ENCODE measurements at regions not wholly inside any gene's neighbourhood (a gene's known extent, or its start where the extent isn't known, plus 50 kb on each side); places are given as distances from the start of the nearest gene placed in this dataset.

DNA sequence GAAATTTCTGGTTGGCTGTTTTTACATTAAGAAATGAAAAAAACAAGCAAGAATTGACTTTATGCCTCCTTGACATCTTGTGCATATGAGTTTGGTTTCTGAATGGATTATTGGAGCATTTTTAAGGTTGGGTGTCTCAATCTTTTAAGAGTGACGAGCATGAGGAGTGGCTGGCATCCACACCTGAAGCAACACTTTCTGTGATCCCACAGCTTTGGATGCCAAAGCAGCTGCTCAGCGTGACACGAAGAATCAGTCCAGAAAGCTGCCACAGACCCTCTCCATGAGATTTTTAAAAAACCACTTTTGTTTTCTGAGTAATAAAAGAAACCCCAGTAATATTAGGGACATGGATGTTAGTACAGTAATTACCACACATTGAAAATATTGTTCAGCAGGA, 154.5 kb downstream of the KLF13 start:
- FAIRE-seq, result no peak
- DNase-seq (ENCODE audit: insufficient read length, low spot score), result no peak
- TF ChIP-seq, protein P1, sequence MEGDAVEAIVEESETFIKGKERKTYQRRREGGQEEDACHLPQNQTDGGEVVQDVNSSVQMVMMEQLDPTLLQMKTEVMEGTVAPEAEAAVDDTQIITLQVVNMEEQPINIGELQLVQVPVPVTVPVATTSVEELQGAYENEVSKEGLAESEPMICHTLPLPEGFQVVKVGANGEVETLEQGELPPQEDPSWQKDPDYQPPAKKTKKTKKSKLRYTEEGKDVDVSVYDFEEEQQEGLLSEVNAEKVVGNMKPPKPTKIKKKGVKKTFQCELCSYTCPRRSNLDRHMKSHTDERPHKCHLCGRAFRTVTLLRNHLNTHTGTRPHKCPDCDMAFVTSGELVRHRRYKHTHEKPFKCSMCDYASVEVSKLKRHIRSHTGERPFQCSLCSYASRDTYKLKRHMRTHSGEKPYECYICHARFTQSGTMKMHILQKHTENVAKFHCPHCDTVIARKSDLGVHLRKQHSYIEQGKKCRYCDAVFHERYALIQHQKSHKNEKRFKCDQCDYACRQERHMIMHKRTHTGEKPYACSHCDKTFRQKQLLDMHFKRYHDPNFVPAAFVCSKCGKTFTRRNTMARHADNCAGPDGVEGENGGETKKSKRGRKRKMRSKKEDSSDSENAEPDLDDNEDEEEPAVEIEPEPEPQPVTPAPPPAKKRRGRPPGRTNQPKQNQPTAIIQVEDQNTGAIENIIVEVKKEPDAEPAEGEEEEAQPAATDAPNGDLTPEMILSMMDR (IDR thresholded peaks at IDR 0.05; ENCODE audit: insufficient read depth, missing control alignments), result no peak

DNA sequence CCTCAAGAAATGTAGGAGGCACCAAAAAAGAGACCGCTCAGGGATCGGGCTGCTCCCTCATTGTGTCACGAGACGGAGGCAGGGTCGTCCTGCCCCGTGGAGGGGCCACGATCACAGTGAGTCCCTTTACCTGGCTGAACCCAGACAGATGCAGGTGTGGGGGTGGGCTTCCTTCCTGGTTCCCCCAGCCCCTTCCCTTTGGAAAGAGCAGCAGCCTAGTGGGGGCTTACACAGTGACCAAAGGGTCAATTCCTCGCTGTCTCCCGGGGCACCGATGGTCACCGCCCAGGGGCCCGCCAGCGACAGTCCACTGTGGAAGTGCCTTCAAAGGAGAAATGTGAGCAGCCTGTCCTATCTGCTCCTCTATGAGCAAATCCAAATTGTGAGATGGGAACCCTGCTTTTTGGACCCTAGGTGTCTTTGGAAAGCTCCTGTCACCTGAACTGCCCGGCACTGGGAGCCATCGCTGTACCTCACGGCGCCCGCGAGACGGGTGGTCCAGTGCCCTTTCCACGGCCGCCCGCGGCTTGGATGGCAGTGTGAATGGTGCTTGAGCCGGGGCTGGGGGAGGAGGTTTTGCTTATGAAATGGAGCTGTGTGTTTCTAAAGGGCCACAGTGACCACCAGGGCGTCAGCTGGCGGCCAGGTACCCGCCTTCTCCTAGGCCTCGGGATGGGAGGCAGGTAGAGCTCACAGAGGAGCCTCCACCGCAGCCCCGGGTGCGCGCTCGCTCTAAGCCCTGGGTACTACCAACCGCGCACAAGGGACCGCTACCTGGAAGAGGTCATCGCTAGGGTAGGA, 155.7 kb downstream of the KLF13 start:
- no peak for FAIRE-seq

DNA sequence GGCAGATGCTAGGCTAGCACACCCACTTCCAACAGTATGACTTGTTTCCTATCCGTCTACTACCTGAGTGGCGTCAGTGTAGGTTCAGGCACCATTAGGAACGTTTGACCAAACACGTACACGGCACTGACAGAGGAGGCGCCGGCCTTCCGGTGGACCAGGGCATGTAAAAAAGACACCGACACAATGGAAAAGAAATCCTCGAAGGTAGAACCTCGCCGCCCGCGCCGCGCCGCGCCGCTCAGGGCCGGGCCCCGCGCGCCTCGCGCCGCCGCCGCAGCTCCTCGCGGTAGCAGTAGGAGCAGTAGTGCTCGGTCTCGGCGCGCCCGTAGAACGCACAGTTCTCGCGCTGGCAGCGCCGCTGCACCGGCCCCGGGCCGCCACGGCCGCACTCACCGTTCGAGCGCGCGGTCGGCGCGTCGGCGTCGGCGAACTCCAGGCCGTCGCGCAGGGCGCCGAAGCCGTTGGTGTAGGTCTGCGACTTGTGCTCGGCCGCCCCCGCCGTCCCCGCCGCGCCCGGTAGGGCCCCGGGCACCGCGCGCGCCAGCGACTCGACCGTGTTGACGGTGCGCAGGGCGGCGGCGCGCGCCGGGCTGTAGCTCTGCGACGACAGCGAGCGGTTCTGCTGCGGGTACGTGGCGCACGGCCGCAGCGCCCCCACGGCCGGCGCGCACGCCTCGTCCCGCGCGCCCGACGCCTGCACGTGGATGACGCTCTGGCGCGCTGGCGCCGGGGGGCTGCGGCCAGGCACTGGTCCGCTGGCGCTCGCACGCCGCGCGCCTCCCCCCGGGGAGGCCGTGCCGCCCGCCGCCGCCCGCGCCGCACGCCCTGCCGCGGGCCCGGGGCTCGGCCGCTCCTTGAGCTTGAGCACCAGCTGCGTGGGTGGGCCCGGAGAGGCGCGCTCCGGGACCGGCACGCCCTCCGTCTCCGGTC, 156.7 kb downstream of the KLF13 start:
- DNase-seq (ENCODE audit: insufficient read length, low spot score), result no peak
- TF ChIP-seq, protein P1 (IDR thresholded peaks at IDR 0.05; ENCODE audit: insufficient read depth, missing control alignments), result no peak
- no peak for FAIRE-seq

More for the DNA sequence above, 155.7 kb downstream of the KLF13 start:
- no peak for DNase-seq (ENCODE audit: insufficient read length, low spot score)
- TF ChIP-seq, protein P1 (IDR thresholded peaks at IDR 0.05; ENCODE audit: insufficient read depth, missing control alignments), result no peak

DNA sequence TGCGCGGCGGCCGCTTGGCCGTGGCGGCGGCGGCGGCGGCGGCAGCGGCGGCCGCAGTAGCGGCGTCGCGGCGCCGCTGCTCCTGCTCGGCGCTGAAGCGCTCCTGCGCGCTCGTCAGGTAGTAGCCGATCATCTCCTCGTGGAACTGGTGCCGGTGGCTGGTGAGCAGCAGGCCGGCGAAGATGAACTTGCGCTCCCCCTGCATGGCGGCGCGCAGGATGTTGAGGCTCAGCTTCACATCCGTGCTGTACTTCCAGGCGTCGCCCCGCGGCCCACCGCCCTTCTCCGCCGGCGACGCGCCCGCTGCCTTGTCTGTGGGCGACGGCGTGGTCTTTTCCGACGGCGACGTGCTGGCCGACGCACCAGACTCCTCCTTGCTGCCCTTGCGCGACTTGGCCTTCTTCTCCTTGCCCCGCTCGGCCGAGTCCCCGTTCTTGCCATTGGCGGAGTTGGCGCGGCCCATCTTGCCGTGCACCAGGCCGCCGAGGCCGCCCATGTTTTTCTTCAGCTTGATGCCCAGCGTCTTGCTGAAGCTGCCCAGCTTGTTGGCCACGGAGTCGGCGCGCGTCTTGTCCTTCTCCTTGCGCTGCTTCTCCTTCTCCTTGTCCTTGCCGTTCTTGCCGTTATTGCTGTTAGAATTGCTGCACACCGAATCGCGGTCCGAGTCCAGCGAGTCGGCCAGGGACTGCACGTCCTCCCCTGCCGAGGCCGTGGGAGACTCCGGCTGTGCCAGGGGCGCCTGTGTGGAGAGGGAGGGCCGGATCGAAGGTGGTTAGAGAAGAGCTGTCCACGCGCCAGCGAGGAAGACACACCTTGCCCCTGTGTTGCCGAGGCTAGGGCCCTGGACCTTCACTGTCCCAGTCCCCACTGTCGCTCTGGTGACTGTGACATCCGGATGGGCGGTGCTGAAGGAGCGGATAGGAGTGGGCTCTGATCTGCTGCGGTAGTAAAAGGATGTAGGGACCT, 157.6 kb downstream of the KLF13 start:
- no peak for FAIRE-seq
- TF ChIP-seq, protein P1 (IDR thresholded peaks at IDR 0.05; ENCODE audit: insufficient read depth, missing control alignments), result no peak
- no peak for DNase-seq (ENCODE audit: insufficient read length, low spot score)

DNA sequence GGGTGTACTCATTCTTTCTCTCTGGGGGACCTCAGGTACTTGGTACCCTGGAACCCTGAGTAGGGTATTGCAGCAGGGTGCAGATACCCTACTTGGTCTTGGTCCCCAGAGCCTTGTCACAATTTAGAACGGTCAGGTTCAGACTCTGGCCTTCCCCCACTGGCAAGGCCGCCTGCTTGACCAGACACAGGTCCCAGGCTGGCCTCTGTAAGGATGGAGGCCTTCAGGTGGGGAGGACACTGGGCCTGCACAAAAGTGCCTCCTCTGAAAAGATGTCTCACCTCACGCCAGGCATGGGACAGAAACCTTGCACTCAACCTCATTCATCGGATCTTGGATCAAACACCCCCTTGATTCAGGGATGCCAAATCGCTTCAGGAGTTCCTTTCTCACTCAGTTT, 158.4 kb downstream of the KLF13 start:
- DNase-seq (ENCODE audit: insufficient read length, low spot score) (no peak), FAIRE-seq (no peak)
- TF ChIP-seq, protein P1 (IDR thresholded peaks at IDR 0.05; ENCODE audit: insufficient read depth, missing control alignments), result no peak

DNA sequence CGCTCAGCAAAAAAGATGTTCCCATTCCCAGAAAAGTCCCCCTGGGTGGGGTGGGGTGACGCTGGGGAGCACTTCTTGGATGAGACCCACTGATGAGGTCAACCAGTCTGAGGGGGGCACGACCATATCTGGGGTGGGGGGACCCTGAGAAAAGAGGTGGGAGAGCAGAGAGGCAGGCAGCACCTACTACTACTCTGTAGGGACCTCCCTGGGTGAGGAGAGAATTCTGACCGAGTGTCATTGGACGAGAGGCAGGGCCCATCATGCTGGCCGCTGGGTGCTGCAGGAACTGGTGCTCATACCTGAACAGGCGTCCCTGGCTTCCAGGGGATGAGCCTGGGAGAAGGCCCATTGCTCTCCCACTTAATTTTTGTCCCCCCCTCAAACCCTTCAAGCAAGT, 158.8 kb downstream of the KLF13 start:
- FAIRE-seq (no peak), DNase-seq (ENCODE audit: insufficient read length, low spot score) (no peak)
- TF ChIP-seq, protein P1 (IDR thresholded peaks at IDR 0.05; ENCODE audit: insufficient read depth, missing control alignments), result no peak
